ENCODE measurements at regions not wholly inside any gene's neighbourhood (a gene's known extent, or its start where the extent isn't known, plus 50 kb on each side); places are given as distances from the start of the nearest gene placed in this dataset.

DNA sequence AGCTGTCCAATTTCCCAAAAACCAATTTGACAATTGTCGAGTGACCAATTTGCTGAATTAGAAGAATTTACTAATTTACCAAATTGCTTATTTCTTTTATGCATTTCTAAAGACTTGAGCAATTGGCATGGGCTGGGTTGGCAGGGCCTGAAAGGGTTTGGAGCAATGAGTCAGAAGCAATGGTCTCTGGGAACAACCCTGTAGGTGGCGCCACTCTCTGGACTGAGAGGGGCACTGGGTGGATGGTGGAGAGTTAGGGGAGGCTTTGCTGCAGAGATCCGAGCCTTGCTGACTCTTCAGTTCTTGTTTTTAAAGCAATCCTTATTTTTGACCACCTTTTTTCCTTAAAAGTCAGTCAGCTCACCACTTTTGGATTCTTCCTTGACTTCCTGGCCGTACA, 71.5 kb upstream of the RPS23 start:
- 89 to 91% (median 90%) methylated on average over 4 of the region's 4 CpGs for WGBS, 4 donors
- H3K36me3 ChIP-seq = no peaks in the 10 kb centered on the region
- DNase-seq (no peak), ATAC-seq (no peak)
- H3K27ac ChIP-seq = peak overlapping the region in 3 of 12 donors; percentile 69 to 72 (median 71)
- H3K4me1 ChIP-seq = peaks cover 0 to 53% (median 28%) of the 10 kb centered on the region in 12 donors
- intact Hi-C loops (cut with DNase I) = loop anchor here (2.0 to 10.0 kb wide), 15 partner anchors 55 to 1215 kb away; partner anchors contain the start of genes VCAN (in 5 of the 10), TMEM167A (in 2 of the 10) and XRCC4 (in 2 of the 10)
- TF ChIP-seq POLR2A (IDR thresholded peaks at IDR 0.05) (no peak), CTCF (IDR thresholded peaks at IDR 0.05) (peak in 4 of 12 donors; percentile 16 to 41 (median 28))
- H3K27me3 ChIP-seq = no peaks in the 10 kb centered on the region
- no peaks in the 10 kb centered on the region for H3K9me3 ChIP-seq
- no peak overlapping the region for H3K4me3 ChIP-seq

- Histone ChIP-seq H3K9me3 (no peaks in the 10 kb centered on the region), H3K27ac (peak overlapping the region in 6 of 12 donors; percentile 9 to 72 (median 54)), H3K36me3 (no peaks in the 10 kb centered on the region), H3K27me3 (no peaks in the 10 kb centered on the region), H3K4me1 (peaks cover 0 to 53% (median 28%) of the 10 kb centered on the region in 12 donors), H3K4me3 (no peak overlapping the region)
- ATAC-seq = peak in 3 of 4 donors; percentile 37 to 65 (median 45)
- intact Hi-C loops (cut with DNase I) = loop anchor here in 1 of 10 donors (10.0 kb wide), 2 partner anchors 296 to 446 kb away; no protein-coding TSS in a partner anchor
- peak in 1 of 5 donors; percentile 44 for DNase-seq
- WGBS, 4 donors = 63 to 77% (median 69%) methylated on average over 4 of the region's 4 CpGs
- no peak for TF ChIP-seq CTCF (IDR thresholded peaks at IDR 0.05)
- TF ChIP-seq POLR2A (IDR thresholded peaks at IDR 0.05) = no peak
Measured at GRCh38 chr5:82348784-82349425, 70.8 kb upstream of the RPS23 start.

GRCh38 chr5:82347201-82347865, 69.2 kb upstream of the RPS23 start:
- no peaks in the 10 kb centered on the region for H3K27me3 ChIP-seq
- no peaks in the 10 kb centered on the region for H3K9me3 ChIP-seq
- H3K4me3 ChIP-seq = no peak overlapping the region
- TF ChIP-seq CTCF (IDR thresholded peaks at IDR 0.05) = no peak
- TF ChIP-seq POLR2A (IDR thresholded peaks at IDR 0.05) = no peak
- intact Hi-C loops (cut with DNase I) = loop anchor here in 2 of 10 donors (2.0 to 10.0 kb wide), 3 partner anchors 31 to 447 kb away; no protein-coding TSS in a partner anchor
- 59 to 68% (median 63%) methylated on average over 11 to 12 of the region's 12 CpGs for WGBS, 4 donors
- peak overlapping the region in 10 of 12 donors; percentile 9 to 72 (median 57) for H3K27ac ChIP-seq
- H3K4me1 ChIP-seq = peaks cover 0 to 48% (median 25%) of the 10 kb centered on the region in 12 donors
- DNase-seq = peak in 2 of 5 donors; percentile 31 to 51
- peak; percentile 10 to 47 (median 33) for ATAC-seq
- H3K36me3 ChIP-seq = no peaks in the 10 kb centered on the region
